ENCODE measurements at regions not wholly inside any gene's neighbourhood (a gene's known extent, or its start where the extent isn't known, plus 50 kb on each side); places are given as distances from the start of the nearest gene placed in this dataset.

DNA sequence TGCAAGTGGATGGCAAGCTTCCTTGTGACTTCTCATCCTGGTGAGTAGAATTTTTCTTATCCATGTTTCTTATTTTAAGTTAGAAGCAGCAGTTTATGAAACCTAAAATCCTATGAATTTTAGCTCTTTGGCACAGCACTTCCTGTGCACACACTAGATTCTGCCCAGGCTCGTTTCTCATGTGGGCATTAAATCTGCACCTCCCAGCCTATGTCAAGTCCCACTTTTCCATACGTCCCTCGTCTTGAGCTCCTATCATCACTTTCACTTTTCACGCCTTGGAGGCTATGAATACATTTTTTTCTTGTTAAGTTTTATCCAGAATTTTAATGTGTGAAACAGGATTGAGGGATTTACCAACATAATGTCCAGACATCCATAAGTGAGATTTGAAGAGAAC lies 142.1 kb downstream of the MRPS6 start:
- TF ChIP-seq, protein P1, sequence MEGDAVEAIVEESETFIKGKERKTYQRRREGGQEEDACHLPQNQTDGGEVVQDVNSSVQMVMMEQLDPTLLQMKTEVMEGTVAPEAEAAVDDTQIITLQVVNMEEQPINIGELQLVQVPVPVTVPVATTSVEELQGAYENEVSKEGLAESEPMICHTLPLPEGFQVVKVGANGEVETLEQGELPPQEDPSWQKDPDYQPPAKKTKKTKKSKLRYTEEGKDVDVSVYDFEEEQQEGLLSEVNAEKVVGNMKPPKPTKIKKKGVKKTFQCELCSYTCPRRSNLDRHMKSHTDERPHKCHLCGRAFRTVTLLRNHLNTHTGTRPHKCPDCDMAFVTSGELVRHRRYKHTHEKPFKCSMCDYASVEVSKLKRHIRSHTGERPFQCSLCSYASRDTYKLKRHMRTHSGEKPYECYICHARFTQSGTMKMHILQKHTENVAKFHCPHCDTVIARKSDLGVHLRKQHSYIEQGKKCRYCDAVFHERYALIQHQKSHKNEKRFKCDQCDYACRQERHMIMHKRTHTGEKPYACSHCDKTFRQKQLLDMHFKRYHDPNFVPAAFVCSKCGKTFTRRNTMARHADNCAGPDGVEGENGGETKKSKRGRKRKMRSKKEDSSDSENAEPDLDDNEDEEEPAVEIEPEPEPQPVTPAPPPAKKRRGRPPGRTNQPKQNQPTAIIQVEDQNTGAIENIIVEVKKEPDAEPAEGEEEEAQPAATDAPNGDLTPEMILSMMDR (IDR thresholded peaks at IDR 0.05), result no peak

DNA sequence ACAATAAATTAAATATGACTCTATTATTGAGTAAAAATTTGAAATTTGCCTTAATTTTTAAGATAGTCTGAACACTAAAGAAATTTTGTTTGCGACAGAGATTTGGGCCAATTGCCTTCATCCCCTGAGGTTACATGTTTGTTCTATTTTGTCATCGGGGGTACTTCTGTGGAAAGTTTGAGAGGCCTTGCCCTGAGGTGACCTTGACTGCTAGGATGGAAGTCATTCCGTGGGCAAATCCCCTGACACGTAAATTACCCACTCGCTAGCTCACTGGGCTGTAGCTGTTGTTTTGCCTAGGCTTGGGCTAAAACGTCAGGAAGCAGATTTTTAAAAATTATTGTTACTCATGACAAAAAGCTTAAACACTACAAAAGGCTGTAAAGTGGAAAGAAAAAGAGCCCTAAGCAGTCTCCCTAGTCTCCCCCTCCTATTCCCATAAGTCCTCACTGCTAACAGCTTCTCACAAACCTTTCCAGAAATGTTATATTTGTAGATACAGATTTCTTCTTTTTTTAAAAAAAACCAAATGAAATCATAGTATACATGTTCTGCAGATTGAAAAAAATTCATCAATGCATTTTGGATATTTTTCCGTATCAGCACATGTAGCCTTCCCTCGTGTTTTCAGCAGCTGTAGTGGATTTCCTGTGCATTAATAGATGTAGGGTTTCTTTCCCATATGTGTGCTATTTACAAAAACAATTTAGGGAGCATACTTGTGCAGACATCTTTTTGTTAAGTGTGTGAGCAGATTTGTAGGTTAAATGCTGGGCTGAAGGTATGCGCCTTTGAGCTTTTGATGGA lies 142.7 kb downstream of the MRPS6 start:
- TF ChIP-seq, protein P1 (IDR thresholded peaks at IDR 0.05), result no peak

DNA sequence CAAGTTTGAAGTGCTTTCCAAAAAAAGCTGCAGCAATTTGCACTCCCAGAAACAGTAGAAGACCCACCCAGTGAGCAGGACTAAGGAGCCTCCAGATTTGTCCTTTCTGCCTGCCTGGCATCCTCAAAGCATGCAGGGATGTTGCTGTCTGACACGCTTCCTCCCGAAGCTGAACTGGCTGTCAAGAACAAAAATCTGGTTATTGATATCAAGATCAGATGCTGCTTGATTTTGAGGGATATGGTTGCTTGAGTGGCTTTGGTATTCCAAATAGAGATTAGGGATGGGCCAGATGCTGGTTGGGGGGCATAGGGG lies 143.3 kb downstream of the MRPS6 start:
- TF ChIP-seq, protein P1 (IDR thresholded peaks at IDR 0.05), result no peak

DNA sequence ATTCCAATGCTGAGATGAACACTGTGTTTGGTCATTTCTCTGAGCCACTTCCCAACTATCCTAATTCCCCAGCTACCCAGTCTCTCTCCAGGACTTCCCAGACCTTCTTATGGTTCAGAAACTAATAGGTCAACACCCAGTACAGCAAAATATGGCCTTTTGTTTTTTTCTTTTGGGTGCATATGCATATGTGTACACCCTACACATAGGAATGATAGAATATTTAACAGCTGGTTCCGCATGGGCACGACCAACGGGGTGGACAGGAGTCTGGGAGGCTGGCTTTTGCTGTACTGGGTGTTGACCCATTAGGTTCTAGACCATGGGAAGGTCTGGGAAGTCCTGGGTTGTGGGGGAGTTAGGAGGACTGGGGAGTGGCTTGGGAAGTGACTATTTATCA lies 143.9 kb downstream of the MRPS6 start:
- TF ChIP-seq, protein P1 (IDR thresholded peaks at IDR 0.05), result no peak

DNA sequence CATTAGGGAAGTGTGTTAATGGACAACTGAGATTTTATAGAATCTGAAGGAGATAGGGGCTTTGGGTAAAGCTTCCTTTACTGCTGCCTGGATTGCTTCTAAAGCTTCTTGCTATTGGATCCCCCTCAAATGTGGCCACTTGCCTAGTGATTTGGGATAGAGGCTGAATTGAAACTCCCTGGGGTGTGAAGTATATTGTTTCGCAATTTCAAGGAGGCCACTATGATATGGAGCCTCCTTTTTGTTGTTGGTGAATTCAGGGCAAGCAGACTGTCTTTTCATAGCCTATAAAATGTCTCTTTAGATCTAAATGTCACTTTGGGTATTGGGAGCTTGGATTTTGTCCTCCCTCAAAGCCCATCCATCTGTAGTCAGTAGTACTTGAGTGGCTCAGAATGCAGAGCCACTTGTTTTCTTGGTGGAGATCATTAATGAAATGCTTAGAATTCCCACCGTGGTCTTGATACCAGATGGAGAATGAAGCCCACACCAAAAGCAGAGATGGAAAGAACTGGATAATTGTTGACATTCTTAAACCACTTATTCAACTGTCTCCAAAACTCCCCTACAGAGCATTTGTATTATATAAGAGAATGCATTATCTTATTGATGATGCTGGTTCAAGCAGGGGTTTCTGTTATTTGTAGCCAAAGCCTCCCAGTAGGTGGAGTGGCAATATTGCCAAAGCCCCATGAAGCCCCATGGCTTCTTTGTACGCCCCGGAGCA lies 144.3 kb upstream of the KCNE2 start:
- TF ChIP-seq, protein P1 (IDR thresholded peaks at IDR 0.05), result no peak

DNA sequence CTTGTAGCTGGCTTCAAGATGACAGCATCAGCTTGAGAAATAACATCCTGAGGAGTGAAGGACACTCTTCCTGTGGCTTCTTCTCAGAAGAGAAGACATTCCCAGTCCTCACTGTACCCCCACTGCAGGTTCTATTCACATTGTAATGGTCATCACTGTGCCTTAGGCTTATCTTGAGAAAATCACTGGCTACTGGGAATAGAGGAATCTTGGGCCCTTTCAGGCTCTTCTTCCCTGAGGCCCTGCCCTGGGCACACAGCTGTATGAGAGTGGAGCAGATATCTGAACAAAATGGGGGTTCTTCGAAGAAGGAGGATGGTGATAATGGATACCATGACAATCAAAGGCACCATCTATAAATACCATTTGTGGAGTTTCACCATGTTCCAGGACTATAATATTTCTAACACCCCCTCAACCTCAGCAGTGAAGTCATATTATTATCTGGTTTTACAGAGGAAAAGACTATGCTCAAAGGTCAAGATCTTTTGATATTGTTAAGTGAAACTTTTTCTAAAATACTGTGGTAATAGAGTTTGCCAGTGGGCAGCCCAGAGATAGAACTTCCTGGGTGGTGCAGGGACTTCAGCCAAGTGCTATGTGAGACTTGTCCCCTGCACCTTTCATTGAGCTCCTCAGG lies 143.1 kb upstream of the KCNE2 start:
- TF ChIP-seq, protein P1 (IDR thresholded peaks at IDR 0.05), result no peak

DNA sequence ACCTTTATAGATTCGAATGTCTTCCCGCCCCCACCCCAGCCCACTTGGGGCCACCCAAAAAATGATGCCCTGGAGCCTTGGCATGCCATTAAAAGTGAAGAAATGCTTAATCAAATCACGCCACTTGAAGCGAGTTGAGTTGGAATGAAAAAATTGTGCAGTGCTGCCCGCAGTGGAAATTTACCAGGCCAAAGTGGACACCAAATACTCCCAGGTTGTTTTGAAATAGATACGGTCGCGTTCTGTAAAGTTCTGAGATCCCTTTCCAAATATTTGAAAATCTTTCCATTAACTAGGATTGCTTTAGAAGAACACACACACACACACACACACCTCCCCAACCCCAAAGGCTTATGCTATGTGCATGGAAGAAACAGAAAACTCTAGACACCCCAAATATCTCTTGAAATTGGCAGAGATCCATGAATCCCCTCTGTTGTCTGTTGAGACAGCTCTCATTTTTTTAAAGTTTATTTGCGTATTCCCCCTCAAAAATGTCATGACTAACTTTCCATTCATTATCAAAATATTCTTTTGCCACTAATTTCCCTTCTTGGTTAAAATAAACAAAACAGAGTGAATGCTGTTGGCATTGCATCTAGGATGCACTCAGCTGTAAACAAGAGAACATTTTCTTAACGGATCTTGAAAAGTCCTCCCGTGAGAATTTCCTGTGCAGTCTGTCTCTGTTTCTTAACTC lies 142.3 kb upstream of the KCNE2 start:
- TF ChIP-seq, protein P1 (IDR thresholded peaks at IDR 0.05), result no peak

Data from LNCAP (cell line).